ENCODE measurements at regions not wholly inside any gene's neighbourhood (a gene's known extent, or its start where the extent isn't known, plus 50 kb on each side); places are given as distances from the start of the nearest gene placed in this dataset.

- DNase-seq (ENCODE audit: low spot score), result no peak
- TF ChIP-seq, protein P1, sequence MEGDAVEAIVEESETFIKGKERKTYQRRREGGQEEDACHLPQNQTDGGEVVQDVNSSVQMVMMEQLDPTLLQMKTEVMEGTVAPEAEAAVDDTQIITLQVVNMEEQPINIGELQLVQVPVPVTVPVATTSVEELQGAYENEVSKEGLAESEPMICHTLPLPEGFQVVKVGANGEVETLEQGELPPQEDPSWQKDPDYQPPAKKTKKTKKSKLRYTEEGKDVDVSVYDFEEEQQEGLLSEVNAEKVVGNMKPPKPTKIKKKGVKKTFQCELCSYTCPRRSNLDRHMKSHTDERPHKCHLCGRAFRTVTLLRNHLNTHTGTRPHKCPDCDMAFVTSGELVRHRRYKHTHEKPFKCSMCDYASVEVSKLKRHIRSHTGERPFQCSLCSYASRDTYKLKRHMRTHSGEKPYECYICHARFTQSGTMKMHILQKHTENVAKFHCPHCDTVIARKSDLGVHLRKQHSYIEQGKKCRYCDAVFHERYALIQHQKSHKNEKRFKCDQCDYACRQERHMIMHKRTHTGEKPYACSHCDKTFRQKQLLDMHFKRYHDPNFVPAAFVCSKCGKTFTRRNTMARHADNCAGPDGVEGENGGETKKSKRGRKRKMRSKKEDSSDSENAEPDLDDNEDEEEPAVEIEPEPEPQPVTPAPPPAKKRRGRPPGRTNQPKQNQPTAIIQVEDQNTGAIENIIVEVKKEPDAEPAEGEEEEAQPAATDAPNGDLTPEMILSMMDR (IDR thresholded peaks at IDR 0.05; ENCODE audit: extremely low read depth, missing control alignments), result no peak
These were observed 85.2 kb upstream of the ARHGAP32 start for GRCh38 chr11:129277198-129277843.

GRCh38 chr11:129275828-129276227 is 83.7 kb upstream of the ARHGAP32 start:
- no peak for DNase-seq (ENCODE audit: low spot score)
- TF ChIP-seq, protein P1 (IDR thresholded peaks at IDR 0.05; ENCODE audit: extremely low read depth, missing control alignments), result no peak

DNA sequence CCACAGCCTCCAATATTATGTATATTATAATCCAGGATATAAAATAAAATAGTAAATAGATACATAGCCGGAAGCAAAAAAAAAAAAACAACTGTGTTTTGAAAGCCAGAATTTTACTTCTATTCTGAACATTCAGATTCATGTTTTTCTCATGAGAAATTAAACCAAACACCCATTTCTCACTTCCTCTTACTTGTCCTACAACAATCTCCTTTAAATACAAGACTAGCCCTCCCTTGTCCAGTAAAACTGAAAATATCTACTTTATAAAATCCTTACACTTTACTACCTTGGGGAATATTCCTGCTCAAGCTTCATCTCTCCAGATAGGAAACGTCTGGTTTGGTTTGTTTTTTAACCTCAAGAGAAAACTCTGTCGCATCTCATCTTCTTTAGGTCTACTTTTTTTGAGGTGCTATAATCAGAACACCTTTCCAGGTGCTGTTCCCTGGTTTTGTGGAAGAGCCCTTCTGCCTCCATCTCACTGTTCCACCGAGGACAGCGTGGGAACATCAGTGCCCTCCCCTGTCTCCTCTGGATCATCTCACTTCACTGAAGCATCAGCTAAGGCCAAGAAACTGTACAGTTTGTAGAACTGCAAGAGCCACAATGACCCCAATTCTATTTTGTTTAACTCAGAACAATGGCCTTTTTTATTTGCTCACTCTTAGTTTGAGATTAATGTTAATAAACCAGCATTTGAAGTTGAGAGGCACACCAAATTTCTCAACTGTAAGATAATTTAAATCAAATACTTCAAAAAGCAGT is 82.0 kb upstream of the ARHGAP32 start:
- DNase-seq (ENCODE audit: low spot score), result no peak
- TF ChIP-seq, protein P1 (IDR thresholded peaks at IDR 0.05; ENCODE audit: extremely low read depth, missing control alignments), result no peak

DNA sequence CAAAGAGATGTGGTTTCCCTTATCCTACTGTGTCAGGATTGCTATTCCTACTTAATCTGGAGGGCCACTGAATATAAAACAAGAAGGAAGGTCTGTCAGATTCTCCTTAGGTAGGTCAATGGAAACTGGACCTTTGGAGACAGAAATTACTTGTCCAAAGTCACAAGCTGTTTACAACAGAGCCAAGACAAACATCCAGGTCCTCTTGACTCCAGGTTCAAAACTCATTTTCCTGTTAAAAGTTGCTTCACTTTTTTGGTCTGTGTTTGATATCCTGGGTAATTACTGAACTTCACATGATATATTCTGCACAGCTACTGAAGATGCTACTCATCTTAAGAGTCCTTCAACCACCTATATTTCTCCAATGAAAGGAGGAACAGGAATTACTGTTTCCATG is 81.2 kb upstream of the ARHGAP32 start:
- no peak for DNase-seq (ENCODE audit: low spot score)
- TF ChIP-seq, protein P1 (IDR thresholded peaks at IDR 0.05; ENCODE audit: extremely low read depth, missing control alignments), result no peak

DNA sequence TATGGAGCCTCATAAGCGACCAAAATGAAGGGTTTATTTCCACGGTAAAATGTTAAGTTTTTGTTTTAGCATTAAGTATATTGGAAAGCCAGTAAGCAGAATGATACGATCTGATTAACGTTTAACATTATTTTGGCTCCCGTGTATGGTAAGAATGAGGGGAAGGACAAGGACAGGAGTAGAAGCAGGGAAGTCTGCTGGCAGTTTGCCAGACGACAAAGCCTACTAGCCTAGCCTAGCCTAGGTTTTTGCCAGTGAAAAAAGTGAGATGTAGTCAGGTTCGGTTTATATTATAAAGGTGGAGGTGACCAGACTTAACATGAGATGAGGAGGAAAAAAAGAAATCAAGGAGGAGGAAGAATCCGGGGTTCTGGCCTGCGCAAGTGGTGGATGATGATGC is 78.9 kb upstream of the ARHGAP32 start:
- no peak for DNase-seq (ENCODE audit: low spot score)
- TF ChIP-seq, protein P1 (IDR thresholded peaks at IDR 0.05; ENCODE audit: extremely low read depth, missing control alignments), result no peak

DNA sequence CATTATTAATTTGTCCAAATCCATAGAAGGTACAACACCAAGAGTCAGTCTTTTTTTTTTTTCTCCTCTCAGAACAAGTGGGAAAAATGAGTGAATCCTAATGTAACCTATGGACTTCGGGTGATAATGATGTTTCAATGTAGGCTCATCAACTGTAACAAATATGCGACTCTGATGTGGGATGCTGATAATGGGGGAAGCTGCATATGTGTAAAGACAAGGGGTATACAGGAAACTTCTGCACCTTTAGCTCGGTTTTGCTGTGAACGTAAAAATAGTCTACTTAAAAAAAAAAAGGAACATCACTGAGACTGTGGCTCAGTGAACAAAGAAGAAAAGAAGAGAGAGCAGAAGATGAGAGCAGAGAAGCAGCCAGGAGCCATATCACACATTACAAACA is 78.3 kb upstream of the ARHGAP32 start:
- TF ChIP-seq, protein P1 (IDR thresholded peaks at IDR 0.05; ENCODE audit: extremely low read depth, missing control alignments), result no peak
- no peak for DNase-seq (ENCODE audit: low spot score)

GRCh38 chr11:129268371-129268770 is 76.2 kb upstream of the ARHGAP32 start:
- DNase-seq (ENCODE audit: low spot score), result no peak
- TF ChIP-seq, protein P1 (IDR thresholded peaks at IDR 0.05; ENCODE audit: extremely low read depth, missing control alignments), result no peak
